Ectodermal cell (in vitro differentiated cells): ENCODE measurements at regions not wholly inside any gene's neighbourhood (a gene's known extent, or its start where the extent isn't known, plus 50 kb on each side); places are given as distances from the start of the nearest gene placed in this dataset.
"Not testable (repeated sequence)": the region's sequence is repeated elsewhere in the genome, so short reads cannot be mapped to it uniquely, and the experiment has no call there.

Experiments
- H3K27ac ChIP-seq: 2 replicates; pipeline ENCODE4 v1.7.0; 2013; ENCODE audit warnings: mild to moderate bottlenecking, low read depth, low read length; ENCODE audit not compliant: insufficient read depth, poor library complexity, severe bottlenecking
- H3K27me3 ChIP-seq: 2 replicates; pipeline ENCODE4 v1.7.0; 2013; ENCODE audit warnings: mild to moderate bottlenecking, low read length; ENCODE audit not compliant: insufficient read depth, control insufficient read depth, poor library complexity, severe bottlenecking
- H3K36me3 ChIP-seq: one replicate; pipeline ENCODE4 v1.7.0; 2013; ENCODE audit warnings: low read length; ENCODE audit not compliant: control insufficient read depth, insufficient read depth
- H3K4me1 ChIP-seq: one replicate; pipeline ENCODE4 v1.7.0; 2013; ENCODE audit warnings: low read length; ENCODE audit not compliant: control insufficient read depth, insufficient read depth
- H3K4me3 ChIP-seq: 2 replicates; pipeline ENCODE4 v1.7.0; 2013; ENCODE audit warnings: low read depth, low read length, control low read depth; ENCODE audit not compliant: insufficient read depth
- H3K9me3 ChIP-seq: 2 replicates; pipeline ENCODE4 v1.7.0; 2013; ENCODE audit warnings: mild to moderate bottlenecking, low read length, moderate library complexity; ENCODE audit not compliant: control insufficient read depth
- WGBS, 2 experiments: methylation state at CpG; one replicate each; pipeline ENCODE4 v1.1.7; 2013; ENCODE audit warnings: missing lambda C conversion rate in 2 of 2; 5-methylcytosine and 5-hydroxymethylcytosine counted together

DNA sequence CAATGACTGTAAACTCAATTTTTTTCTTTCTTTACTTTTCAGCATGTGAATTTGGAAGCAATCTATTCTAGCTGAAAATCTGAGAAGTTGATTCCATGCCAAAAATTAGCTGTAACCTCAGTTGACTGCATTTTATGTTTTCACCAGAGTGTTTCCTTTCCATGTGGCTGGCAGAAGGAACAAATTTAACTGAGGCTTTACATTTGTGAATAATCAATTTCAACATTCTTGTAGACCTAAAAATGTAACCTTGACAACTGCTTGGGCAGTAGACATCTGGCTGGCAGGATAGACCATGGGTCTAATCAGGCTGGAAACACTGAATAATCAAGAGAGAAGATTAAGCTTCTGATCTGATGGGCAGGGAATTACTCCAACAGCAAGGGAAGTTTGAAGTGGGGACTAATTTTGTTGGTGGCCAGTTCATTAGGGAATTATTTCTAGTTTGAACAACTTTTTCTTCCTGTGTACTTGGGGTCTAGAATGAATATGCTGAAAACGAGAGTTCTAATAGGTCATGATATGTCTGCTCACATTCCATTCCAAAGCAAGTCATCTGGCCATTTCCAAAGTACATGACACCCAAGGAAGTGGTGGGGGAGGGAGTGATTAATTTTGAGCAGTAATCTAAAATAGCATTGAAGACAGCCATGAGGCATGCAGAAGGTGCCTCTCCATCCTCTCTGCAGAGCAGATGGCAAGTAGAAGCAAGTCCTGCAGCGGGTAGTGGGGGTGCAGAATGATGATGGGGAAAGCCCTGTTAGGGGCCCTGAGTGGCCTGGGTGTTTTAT lies 68.2 kb downstream of the ATP23 start:
- WGBS, 2 experiments = 91 to 98% methylated on average over 1 to 2 of the region's 2 CpGs

DNA sequence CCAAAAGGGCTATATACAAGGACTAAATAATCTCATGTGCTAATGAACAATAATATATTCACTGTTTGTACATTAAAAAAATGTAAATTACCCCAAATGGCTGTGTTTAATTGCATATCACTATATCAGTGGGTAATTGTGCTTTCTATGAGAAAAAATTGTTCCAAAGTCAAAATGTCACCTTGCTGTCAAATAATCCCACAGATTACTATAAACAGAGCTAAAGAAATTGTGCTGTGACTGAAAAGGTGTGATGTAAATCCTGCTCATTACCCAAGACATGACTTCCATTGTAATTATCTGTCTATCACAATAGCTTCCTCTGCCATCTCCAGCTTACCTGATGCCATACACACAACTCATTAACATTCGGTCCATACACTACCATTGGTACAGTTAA lies 70.3 kb downstream of the ATP23 start:
- no peaks in the 10 kb centered on the region for H3K9me3 ChIP-seq
- no peaks in the 10 kb centered on the region for H3K27me3 ChIP-seq
- WGBS, 2 experiments = 0% methylated on average over 1 of the region's 1 CpG
- H3K4me1 ChIP-seq = no peaks in the 10 kb centered on the region
- no peak overlapping the region for H3K27ac ChIP-seq
- no peak overlapping the region for H3K4me3 ChIP-seq
- H3K36me3 ChIP-seq = no peaks in the 10 kb centered on the region

More for the DNA sequence above, 68.2 kb downstream of the ATP23 start:
- Histone ChIP-seq H3K36me3 (no peaks in the 10 kb centered on the region), H3K4me3 (no peak overlapping the region), H3K4me1 (no peaks in the 10 kb centered on the region), H3K27me3 (no peaks in the 10 kb centered on the region), H3K9me3 (no peaks in the 10 kb centered on the region), H3K27ac (no peak overlapping the region)

DNA sequence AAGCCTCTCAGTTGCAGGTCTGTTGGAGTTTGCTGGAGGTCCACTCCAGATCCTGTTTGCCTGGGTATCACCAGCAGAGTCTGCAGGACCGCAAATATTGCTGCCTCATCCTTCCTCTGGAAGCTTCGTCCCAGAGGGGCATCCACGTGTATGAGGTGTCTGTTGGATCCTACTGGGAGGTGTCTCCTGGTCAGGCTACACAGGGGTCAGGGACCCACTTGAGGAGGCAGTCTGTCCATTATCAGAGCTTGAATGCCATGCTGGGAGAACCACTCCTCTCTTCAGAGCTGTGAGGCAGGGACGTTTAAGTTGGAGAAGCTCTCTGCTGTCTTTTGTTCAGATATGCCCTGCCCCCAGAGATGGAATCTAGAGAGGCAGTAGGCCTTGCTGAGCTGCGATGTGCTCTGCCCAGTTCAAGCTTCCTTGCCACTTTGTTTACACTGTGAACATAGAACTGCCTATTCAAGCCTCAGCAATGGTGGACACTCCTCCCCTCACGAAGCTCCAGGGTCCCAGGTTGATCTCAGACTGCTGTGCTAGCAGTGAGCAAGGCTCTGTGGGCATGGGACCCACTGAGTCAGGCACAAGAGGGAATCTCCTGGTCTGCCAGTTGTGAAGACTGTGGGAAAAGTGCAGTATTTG lies 81.1 kb downstream of the ATP23 start:
- H3K4me3 ChIP-seq, H3K27me3 ChIP-seq, H3K27ac ChIP-seq, H3K36me3 ChIP-seq, H3K4me1 ChIP-seq, H3K9me3 ChIP-seq: not testable (repeated sequence)
- 75 to 94% methylated on average over 5 to 6 of the region's 6 CpGs for WGBS, 2 experiments

DNA sequence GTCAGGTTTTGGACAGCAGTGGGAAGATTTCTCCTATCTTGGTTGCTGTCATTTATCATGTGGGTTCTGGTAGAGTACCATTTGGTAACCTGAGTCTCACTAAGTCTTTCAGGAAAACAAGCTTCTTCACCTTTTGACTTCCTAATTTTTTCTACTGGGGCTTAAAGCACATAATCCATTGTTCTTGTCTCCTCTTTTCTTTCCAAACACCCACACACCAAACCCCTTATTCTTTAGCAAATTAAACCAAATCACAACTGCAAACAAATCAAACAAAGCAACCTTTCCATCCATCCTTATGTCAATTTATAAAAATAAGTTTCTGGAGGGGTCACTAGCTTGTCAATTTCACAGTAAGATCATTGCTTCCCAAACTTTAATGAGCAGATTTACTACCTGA lies 84.1 kb downstream of the ATP23 start:
- H3K4me3 ChIP-seq = no peak overlapping the region
- no peaks in the 10 kb centered on the region for H3K9me3 ChIP-seq
- no peaks in the 10 kb centered on the region for H3K27me3 ChIP-seq
- no peak overlapping the region for H3K27ac ChIP-seq
- H3K4me1 ChIP-seq = no peaks in the 10 kb centered on the region
- no peaks in the 10 kb centered on the region for H3K36me3 ChIP-seq

DNA sequence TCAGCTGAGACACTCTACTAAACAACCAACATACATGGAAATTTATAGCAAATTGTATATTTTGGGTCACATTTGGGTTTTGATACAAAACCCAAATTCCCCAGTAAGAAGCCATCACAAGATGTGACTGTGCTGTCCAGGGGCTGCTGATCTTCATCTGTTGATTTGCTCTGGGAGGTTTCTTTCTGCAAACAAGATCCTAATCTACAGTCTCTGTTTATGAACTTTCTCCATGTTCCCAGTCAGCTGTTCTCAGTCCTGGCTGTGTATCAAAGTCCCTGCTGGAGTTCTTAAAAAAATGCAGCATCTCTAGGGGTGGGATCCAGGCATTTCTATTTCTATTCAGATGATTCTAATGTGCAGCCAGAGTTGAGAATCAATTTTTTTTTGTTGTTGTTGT lies 85.1 kb downstream of the ATP23 start:
- Histone ChIP-seq H3K4me1 (no peaks in the 10 kb centered on the region), H3K4me3 (no peak overlapping the region), H3K9me3 (no peaks in the 10 kb centered on the region), H3K27ac (no peak overlapping the region), H3K27me3 (no peaks in the 10 kb centered on the region), H3K36me3 (no peaks in the 10 kb centered on the region)

DNA sequence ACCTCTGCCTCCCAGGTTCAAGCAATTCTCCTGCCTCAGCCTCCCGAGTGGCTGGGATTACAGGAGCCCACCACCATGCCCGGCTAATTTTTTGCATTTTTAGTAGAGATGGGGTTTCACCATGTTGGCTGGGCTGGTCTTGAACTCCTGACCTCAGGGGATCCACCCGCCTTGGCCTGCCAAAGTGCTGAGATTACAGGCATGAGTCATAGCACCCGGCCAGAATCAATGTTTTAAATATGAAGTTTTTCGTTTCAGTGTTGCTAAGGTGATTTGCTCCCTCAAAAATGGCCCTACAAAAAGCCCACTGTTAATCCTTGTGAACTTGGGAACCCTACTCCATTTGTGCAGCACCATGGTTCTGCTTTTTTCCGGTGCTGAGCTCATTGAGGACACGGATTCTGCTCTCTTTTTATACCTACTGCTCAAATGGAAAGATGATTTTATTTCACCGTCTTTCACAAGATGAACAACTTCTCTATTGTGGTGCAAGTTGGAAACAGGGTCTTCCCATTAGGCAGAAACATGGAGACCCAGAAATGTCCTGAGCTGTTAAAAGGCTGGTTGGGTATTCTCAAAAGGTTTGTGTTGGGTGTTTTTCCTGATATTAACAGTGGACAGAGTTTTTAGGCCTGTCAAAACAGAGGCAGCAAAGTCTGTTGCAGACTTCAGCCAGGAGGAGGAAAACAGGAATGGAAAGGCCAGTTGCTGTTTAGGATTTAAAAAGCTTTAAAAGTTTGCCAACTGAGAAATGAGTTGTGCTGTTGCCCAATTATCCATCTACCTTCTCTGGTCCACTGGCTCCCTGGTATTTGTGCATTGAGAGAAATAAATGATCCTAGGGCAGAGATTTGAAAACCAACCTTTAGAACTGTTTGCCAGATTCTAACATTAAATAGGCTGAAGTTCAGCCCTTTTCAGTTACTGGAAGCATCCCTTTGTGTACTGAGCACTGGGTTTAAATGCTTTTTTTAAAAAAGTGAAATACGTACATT lies 85.8 kb downstream of the ATP23 start:
- H3K36me3 ChIP-seq = no peaks in the 10 kb centered on the region
- no peaks in the 10 kb centered on the region for H3K9me3 ChIP-seq
- H3K4me1 ChIP-seq = no peaks in the 10 kb centered on the region
- WGBS, 2 experiments = 72 to 78% methylated on average over 8 of the region's 9 CpGs
- no peak overlapping the region for H3K27ac ChIP-seq
- no peaks in the 10 kb centered on the region for H3K27me3 ChIP-seq
- H3K4me3 ChIP-seq = no peak overlapping the region

DNA sequence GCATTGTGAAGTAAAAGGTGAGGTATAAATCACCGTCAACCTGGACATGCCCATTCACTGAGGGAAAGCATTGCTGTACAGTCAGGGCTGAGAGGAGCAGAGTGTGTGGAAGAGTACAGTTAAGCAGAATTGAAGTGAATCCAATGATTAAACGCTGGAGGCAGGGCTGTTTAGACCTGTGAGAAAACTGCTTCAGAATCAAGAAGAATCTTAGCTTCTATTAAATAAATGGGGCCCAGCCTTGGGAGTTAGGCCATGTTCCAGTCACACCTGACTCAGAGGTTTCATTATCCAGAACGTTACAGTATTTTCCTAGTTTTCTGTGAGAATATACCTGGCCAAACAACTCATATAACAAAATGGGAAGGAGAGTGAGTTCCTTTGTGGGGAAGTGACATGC lies 86.9 kb downstream of the ATP23 start:
- H3K36me3 ChIP-seq = no peaks in the 10 kb centered on the region
- H3K4me3 ChIP-seq = no peak overlapping the region
- no peaks in the 10 kb centered on the region for H3K27me3 ChIP-seq
- no peaks in the 10 kb centered on the region for H3K4me1 ChIP-seq
- 81 to 84% methylated on average over 3 of the region's 3 CpGs for WGBS, 2 experiments
- no peak overlapping the region for H3K27ac ChIP-seq
- H3K9me3 ChIP-seq = no peaks in the 10 kb centered on the region

DNA sequence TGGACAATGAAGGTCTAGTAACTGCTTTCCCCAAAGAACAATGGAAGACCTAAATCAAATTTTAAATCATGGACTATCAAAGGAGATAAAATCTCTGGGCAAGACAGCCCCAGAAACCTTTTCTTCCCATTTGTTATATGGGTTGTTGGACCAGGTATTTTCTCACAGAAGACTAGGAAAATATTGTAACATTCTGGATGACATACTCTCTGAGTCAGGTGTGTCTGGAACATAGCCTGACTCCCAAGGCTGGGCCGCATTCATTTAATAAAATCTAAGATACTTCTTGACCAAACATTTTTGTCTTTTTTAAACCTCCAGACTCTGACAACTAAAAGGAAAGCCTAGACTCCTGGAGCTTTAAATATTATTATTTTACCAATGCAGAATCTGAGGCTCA lies 87.9 kb downstream of the ATP23 start:
- Histone ChIP-seq H3K4me1 (no peaks in the 10 kb centered on the region), H3K9me3 (no peaks in the 10 kb centered on the region), H3K27ac (no peak overlapping the region), H3K36me3 (no peaks in the 10 kb centered on the region), H3K4me3 (no peak overlapping the region), H3K27me3 (no peaks in the 10 kb centered on the region)
- 92 to 95% methylated on average over 1 of the region's 1 CpG for WGBS, 2 experiments

DNA sequence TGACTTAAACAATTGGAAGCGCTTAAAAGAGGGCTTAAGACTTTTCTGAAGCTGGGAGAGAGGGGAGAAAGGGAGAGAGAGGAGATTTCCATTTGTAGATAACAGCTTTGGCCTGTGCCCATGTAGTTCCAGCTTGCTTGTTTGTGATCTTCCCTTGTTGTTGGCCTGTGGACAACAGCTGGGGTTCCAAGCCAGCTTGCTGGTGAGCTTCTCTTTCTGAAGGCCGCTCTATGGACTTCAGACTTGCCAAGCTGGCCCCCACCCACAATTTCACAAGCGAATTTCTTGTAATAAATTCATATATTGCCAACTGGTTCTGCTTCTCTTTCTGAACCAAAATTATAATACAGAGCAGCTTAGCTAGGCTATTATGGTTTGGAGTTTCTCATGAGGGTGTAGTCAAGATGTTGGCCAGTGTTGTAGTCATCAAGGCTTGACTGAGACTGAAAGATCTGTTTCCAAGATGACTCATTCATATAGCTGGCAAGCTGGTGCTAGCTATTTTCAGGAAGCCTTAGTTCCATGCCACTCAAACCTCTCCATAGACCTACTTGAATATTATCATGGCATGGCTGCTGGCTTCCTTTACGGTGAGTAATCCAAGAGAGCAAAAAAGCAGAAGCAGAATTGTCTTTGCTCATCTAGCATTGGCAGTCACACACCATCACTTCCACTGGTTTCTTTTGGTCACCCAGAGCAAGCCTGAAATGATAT lies 89.4 kb downstream of the ATP23 start:
- H3K27ac ChIP-seq = no peak overlapping the region
- no peaks in the 10 kb centered on the region for H3K4me1 ChIP-seq
- peaks cover 3% of the 10 kb centered on the region for H3K9me3 ChIP-seq
- no peaks in the 10 kb centered on the region for H3K36me3 ChIP-seq
- WGBS, 2 experiments = 95 to 97% methylated on average over 4 of the region's 4 CpGs
- no peak overlapping the region for H3K4me3 ChIP-seq
- H3K27me3 ChIP-seq = no peaks in the 10 kb centered on the region
